Adrenal gland (tissue), 5 donors: ENCODE measurements at regions not wholly inside any gene's neighbourhood (a gene's known extent, or its start where the extent isn't known, plus 50 kb on each side); places are given as distances from the start of the nearest gene placed in this dataset.

ENCODE experiments used
- POLR2A ChIP-seq, 2 donors: fragments of 450-650 bp; IDR thresholded peaks; one replicate each; pipeline ENCODE4 v1.6.1; 2017; ENCODE audit warnings: antibody characterized with exemption in 2 of 2, mild to moderate bottlenecking in 2 of 2, moderate library complexity in 1 of 2
- TF ChIP-seq, protein P1 (sequence below), 6 experiments: fragments of 450-650 bp in 4 of 6; fragments of 200-600 bp in 2 of 6; sonication (generic) in 1 of 6; IDR thresholded peaks; 1 replicate in 5 of 6; 2 replicates in 1 of 6; pipeline versions ENCODE4 v1.5.1 to v1.8.0; 2016 to 2021; ENCODE audit warnings: antibody characterized with exemption in 6 of 6, mild to moderate bottlenecking in 2 of 6, moderate library complexity in 1 of 6
- donor health status: DM: no; HTN: no; CAD: no.

DNA sequence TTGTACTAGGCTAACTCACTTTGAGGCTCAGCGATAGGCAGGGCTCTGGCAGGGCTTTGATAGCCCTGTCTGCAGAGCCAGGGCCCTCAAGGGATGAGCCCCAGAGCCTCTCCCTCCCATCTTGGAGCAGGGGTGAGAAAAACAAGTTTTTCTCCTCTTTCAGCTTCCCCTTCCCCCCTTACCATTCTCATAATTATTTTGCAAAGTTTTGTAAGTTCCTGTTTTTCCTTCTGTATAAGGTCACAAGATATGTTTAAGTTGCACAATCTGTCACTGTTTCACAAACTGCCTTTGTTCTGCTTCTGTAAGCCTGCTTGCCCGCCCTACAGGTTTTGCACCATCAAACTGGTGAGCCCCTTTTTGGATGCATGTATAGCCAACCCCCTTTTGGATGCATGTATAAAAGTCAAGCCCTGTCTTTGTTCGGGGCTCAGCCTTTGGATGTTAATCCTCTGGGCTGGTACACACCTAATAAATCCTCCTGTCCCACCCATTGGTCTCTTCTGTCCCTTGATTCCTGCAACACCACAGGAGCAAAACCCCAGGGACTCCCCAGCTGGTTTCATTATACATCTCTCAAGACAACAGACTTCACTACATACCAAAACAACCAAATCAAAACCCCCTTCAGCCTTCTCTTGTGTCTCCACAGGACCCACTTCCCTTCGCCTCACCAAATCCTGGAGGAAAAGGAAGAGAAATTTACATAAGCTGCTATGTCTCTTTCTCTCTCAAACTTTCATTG is 52.5 kb upstream of the RESF1 start:
- TF ChIP-seq, protein P1, sequence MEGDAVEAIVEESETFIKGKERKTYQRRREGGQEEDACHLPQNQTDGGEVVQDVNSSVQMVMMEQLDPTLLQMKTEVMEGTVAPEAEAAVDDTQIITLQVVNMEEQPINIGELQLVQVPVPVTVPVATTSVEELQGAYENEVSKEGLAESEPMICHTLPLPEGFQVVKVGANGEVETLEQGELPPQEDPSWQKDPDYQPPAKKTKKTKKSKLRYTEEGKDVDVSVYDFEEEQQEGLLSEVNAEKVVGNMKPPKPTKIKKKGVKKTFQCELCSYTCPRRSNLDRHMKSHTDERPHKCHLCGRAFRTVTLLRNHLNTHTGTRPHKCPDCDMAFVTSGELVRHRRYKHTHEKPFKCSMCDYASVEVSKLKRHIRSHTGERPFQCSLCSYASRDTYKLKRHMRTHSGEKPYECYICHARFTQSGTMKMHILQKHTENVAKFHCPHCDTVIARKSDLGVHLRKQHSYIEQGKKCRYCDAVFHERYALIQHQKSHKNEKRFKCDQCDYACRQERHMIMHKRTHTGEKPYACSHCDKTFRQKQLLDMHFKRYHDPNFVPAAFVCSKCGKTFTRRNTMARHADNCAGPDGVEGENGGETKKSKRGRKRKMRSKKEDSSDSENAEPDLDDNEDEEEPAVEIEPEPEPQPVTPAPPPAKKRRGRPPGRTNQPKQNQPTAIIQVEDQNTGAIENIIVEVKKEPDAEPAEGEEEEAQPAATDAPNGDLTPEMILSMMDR (IDR thresholded peaks at IDR 0.05): no peak
- TF ChIP-seq POLR2A (IDR thresholded peaks at IDR 0.05): no peak
